Choroid plexus epithelial cell (primary cell): ENCODE measurements at regions not wholly inside any gene's neighbourhood (a gene's known extent, or its start where the extent isn't known, plus 50 kb on each side); places are given as distances from the start of the nearest gene placed in this dataset.
A peak's percentile ranks its signal among the peaks of the same experiment; 100 is the strongest.

ENCODE experiments used
- DNase-seq: peaks from one replicate; pipeline ENCODE4 v3.0.0-alpha.2; 2010; ENCODE audit warnings: low read depth
- H3K4me3 ChIP-seq: 2 replicates; pipeline ENCODE4 v1.5.1; 2011; ENCODE audit warnings: low read depth, mild to moderate bottlenecking, control low read depth, low read length, moderate library complexity
- CTCF ChIP-seq: conservative IDR thresholded peaks from 2 replicates; pipeline ENCODE4 v1.5.1; 2011; ENCODE audit warnings: low read depth, mild to moderate bottlenecking, control low read depth, inconsistent platforms, low read length, moderate library complexity

GRCh38 chr13:31930901-31931522 lies 100.6 kb upstream of the FRY start:
- peak; percentile 21 for DNase-seq
- TF ChIP-seq CTCF: no peak
- no peak overlapping the region for H3K4me3 ChIP-seq

GRCh38 chr13:31937436-31937835 lies 94.1 kb upstream of the FRY start:
- no peak for DNase-seq
- no peak overlapping the region for H3K4me3 ChIP-seq
- TF ChIP-seq CTCF: no peak

GRCh38 chr13:31940076-31940475 lies 91.5 kb upstream of the FRY start:
- DNase-seq: no peak
- no peak for TF ChIP-seq CTCF

GRCh38 chr13:31943591-31943990 lies 88.0 kb upstream of the FRY start:
- H3K4me3 ChIP-seq: no peak overlapping the region
- TF ChIP-seq CTCF: no peak
- DNase-seq: no peak

More at GRCh38 chr13:31940076-31940475, 91.5 kb upstream of the FRY start:
- H3K4me3 ChIP-seq: no peak overlapping the region

- H3K4me3 ChIP-seq: no peak overlapping the region
- no peak for TF ChIP-seq CTCF
- no peak for DNase-seq
Observed at GRCh38 chr13:31944262-31945160, 87.1 kb upstream of the FRY start.

GRCh38 chr13:31945202-31945961 lies 86.2 kb upstream of the FRY start:
- no peak overlapping the region for H3K4me3 ChIP-seq
- peak; percentile 74 for DNase-seq
- no peak for TF ChIP-seq CTCF
